ENCODE measurements at regions not wholly inside any gene's neighbourhood (a gene's known extent, or its start where the extent isn't known, plus 50 kb on each side); places are given as distances from the start of the nearest gene placed in this dataset.

DNA sequence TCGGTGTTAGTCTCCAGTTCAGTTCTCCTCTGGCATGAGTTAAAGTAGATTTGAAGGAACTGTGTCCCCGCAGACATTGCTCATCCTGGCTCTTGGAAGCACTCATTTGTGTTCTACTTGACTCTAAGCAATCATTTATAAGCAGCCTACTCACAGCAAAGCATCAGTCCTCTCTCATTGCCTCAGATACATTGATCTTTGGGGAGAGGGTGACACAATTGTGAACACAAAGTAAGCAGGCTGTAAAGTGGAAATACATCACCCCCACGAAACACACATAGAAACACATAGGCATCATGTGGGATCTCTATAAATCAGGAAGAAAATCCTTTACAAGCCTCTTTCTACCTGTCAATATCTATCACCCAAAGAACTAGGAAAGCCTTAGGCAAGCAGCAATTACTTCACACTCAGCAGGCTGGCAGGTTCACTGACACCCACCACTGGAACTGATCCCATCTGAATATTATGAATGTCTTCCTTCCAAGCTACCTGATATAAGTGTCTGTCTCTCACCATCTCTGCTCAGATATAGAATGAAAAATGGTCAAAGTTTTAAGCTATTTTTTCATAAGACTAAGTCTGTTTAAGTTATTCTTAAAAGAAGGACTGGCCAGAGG, 675.8 kb downstream of the HACE1 start:
- no peak for TF ChIP-seq POLR2A (IDR thresholded peaks at IDR 0.05; ENCODE audit: low read depth)
- TF ChIP-seq, protein P1, sequence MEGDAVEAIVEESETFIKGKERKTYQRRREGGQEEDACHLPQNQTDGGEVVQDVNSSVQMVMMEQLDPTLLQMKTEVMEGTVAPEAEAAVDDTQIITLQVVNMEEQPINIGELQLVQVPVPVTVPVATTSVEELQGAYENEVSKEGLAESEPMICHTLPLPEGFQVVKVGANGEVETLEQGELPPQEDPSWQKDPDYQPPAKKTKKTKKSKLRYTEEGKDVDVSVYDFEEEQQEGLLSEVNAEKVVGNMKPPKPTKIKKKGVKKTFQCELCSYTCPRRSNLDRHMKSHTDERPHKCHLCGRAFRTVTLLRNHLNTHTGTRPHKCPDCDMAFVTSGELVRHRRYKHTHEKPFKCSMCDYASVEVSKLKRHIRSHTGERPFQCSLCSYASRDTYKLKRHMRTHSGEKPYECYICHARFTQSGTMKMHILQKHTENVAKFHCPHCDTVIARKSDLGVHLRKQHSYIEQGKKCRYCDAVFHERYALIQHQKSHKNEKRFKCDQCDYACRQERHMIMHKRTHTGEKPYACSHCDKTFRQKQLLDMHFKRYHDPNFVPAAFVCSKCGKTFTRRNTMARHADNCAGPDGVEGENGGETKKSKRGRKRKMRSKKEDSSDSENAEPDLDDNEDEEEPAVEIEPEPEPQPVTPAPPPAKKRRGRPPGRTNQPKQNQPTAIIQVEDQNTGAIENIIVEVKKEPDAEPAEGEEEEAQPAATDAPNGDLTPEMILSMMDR (IDR thresholded peaks at IDR 0.05): no peak
- TF ChIP-seq POLR2AphosphoS5 (IDR thresholded peaks at IDR 0.05): no peak
- no peak for TF ChIP-seq EP300 (IDR thresholded peaks at IDR 0.05)
- DNase-seq (ENCODE audit: extremely low spot score): no peak
- Histone ChIP-seq H3K4me1 (no peaks in the 10 kb centered on the region), H3K4me3 (no peak overlapping the region), H3K27me3 (no peaks in the 10 kb centered on the region), H3K27ac (replicated peaks in 1 of 4) (no peak overlapping the region), H3K9me3 (no peaks in the 10 kb centered on the region), H3K36me3 (no peaks in the 10 kb centered on the region)
- WGBS: 81% methylated on average over 3 of the region's 3 CpGs
- intact Hi-C loops (cut with DNase I): no loop called here

DNA sequence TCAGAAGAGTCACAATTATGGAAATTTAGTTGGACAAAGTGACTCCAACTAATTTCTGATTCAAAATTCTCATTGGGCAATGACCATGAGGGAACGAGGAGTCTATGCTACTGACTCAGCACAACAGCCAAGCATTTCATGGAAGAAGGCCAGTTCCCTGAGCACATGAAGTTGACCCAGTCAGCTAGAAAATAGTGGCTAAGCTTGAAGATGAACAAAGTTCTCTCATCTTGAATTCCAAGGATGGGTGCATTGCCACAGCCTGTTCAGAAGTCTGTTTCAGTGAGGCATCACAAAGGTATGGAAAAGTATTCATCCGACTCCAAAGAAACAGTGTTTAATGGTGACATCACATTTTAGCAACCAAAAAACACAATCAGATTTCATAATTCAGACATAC, 676.9 kb downstream of the HACE1 start:
- Histone ChIP-seq H3K4me1 (no peaks in the 10 kb centered on the region), H3K9me3 (no peaks in the 10 kb centered on the region), H3K36me3 (no peaks in the 10 kb centered on the region), H3K27me3 (no peaks in the 10 kb centered on the region), H3K27ac (replicated peaks in 1 of 4) (no peak overlapping the region), H3K4me3 (no peak overlapping the region)
- 77% methylated on average over 2 of the region's 2 CpGs for WGBS
- TF ChIP-seq POLR2A (IDR thresholded peaks at IDR 0.05; ENCODE audit: low read depth) (no peak), EP300 (IDR thresholded peaks at IDR 0.05) (no peak), POLR2AphosphoS5 (IDR thresholded peaks at IDR 0.05) (no peak)
- TF ChIP-seq, protein P1 (IDR thresholded peaks at IDR 0.05): no peak
- intact Hi-C loops (cut with DNase I): no loop called here
- no peak for DNase-seq (ENCODE audit: extremely low spot score)

- intact Hi-C loops (cut with DNase I): no loop called here
- 88% methylated on average over 1 of the region's 1 CpG for WGBS
- Histone ChIP-seq H3K27ac (replicated peaks in 1 of 4) (no peak overlapping the region), H3K27me3 (no peaks in the 10 kb centered on the region), H3K9me3 (no peaks in the 10 kb centered on the region), H3K36me3 (no peaks in the 10 kb centered on the region), H3K4me1 (no peaks in the 10 kb centered on the region), H3K4me3 (no peak overlapping the region)
- TF ChIP-seq EP300 (IDR thresholded peaks at IDR 0.05) (no peak), POLR2A (IDR thresholded peaks at IDR 0.05; ENCODE audit: low read depth) (no peak), POLR2AphosphoS5 (IDR thresholded peaks at IDR 0.05) (no peak)
- TF ChIP-seq, protein P1 (IDR thresholded peaks at IDR 0.05): no peak
- no peak for DNase-seq (ENCODE audit: extremely low spot score)
Observed at GRCh38 chr6:104173668-104174067, 686.1 kb downstream of the HACE1 start.

DNA sequence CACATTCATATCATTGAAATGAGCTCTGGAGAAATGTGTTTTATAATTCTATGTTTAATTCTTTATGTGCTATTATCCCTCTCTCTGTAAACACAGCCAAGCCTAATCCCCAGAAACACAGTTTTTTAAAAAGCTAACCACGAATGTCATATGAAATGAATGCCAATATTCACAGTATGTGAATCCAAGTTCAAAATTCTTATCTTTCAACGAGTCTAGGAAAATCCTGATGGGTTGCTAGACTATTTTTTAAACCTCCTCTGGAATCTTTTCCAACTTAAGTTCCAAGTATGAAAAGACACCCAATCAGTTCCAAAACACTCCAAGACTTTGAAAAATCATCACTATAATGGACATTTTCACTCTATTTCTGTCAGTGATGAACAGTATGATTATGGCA, 689.3 kb downstream of the HACE1 start:
- Histone ChIP-seq H3K27ac (replicated peaks in 1 of 4) (no peak overlapping the region), H3K27me3 (no peaks in the 10 kb centered on the region), H3K4me3 (no peak overlapping the region), H3K9me3 (peaks cover 0 to 12% (median 9%) of the 10 kb centered on the region in 4 donors), H3K4me1 (no peaks in the 10 kb centered on the region), H3K36me3 (no peaks in the 10 kb centered on the region)
- WGBS: 26% methylated on average over 2 of the region's 2 CpGs
- TF ChIP-seq EP300 (IDR thresholded peaks at IDR 0.05) (no peak), POLR2A (IDR thresholded peaks at IDR 0.05; ENCODE audit: low read depth) (no peak), POLR2AphosphoS5 (IDR thresholded peaks at IDR 0.05) (no peak)
- TF ChIP-seq, protein P1 (IDR thresholded peaks at IDR 0.05): no peak
- intact Hi-C loops (cut with DNase I): no loop called here
- no peak for DNase-seq (ENCODE audit: extremely low spot score)

Measured in esophagus muscularis mucosa (tissue), 4 donors.